ENCODE measurements at regions not wholly inside any gene's neighbourhood (a gene's known extent, or its start where the extent isn't known, plus 50 kb on each side); places are given as distances from the start of the nearest gene placed in this dataset.

DNA sequence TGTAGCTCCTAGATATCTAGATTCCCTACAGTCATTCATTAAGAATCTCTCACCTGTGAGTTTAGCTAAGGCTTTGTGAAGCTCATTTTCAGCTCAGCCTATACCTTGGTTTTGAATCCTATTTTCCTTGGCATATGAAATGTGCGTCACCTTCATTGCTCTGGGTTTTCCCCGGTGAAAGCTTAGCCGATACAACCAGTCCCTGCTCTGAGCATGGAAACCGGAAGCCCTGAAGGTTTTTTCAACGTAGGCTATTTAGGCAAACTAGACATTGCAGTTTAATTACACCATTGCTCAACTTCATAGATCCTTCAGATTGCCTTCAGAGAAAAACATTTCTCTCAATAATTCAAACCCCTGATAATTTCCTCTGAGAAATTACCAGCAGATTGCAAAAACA lies 206.8 kb upstream of the TPRG1 start:
- no peak overlapping the region for H3K4me3 ChIP-seq (ENCODE audit: low read depth, low read length)
- no peak for TF ChIP-seq CTCF (IDR thresholded peaks at IDR 0.05; ENCODE audit: borderline replicate concordance, insufficient read depth, low read depth, low read length)

GRCh38 chr3:188972310-188972709 lies 199.5 kb upstream of the TPRG1 start:
- no peak overlapping the region for H3K4me3 ChIP-seq (ENCODE audit: low read depth, low read length)
- TF ChIP-seq CTCF (IDR thresholded peaks at IDR 0.05; ENCODE audit: borderline replicate concordance, insufficient read depth, low read depth, low read length): no peak

DNA sequence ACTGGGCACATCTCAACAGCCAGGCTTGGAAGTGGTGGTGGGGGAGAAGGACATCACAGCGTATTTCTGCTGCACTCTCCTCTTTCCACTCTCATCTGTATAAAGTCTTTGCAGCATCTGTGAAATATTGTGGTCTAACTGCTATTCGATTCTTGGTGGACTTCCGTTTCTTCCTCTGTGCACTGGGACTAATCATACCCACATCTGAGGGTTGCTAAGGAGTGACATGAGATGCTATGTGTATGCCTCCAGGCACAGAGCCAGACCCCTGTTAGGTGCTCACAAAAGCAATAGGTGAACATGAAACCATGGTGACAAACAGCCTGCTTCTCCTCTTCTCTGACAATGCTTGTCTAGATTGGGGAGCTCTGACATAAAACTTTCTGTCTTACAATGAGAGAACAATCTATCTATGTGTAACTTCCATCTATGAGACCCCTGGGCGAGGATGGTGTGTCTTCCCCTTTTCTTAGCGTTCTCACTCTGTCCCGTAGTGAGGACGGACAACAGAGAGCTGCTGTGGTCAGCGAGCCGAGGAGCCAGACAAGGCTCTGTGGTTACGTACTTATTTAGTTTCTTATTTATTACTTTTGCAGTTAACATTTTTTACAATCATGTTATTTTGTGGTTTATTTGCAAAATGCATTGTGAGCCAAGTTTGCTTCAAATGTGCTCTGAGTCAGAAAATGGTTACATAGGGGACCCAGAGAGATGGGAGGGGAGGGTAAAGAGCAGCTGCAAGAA lies 196.7 kb upstream of the TPRG1 start:
- H3K4me3 ChIP-seq (ENCODE audit: low read depth, low read length): no peak overlapping the region
- TF ChIP-seq CTCF (IDR thresholded peaks at IDR 0.05; ENCODE audit: borderline replicate concordance, insufficient read depth, low read depth, low read length): no peak

DNA sequence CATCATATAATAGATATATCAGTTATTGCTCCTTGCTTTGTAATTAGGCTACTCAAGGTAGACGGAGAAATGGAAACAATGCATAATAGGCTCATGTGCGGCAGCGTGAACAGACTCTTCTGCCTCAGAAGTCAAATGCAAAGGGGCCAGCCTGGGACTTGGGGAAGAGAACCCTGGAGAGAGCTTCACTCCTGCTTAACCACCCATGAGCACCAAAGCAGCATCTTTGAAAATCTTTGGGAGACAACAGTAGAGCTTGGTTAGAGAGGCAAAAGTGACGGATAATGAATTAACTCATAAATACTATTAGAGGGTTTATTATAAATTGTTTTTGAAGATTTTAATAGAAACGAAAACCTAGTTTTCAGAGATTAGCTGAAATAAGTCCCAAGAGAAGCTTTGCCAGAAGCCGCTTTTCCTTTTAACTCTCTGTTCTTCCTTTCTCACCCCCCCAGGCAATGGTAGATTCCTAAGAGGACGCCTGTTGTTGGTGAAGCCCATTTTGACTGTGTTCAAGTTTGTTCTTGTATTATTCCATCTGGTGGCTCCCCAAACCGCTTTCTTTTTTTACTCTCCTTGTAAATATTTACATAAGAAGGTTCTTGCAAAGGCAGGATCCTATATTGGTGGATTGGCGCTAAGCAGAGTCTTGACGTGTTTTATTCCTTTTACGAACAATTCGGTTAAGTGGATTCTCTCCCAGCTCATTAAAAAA lies 196.0 kb upstream of the TPRG1 start:
- H3K4me3 ChIP-seq (ENCODE audit: low read depth, low read length): no peak overlapping the region
- no peak for TF ChIP-seq CTCF (IDR thresholded peaks at IDR 0.05; ENCODE audit: borderline replicate concordance, insufficient read depth, low read depth, low read length)

- no peak overlapping the region for H3K4me3 ChIP-seq (ENCODE audit: low read depth, low read length)
- no peak for TF ChIP-seq CTCF (IDR thresholded peaks at IDR 0.05; ENCODE audit: borderline replicate concordance, insufficient read depth, low read depth, low read length)
These were observed 195.4 kb upstream of the TPRG1 start for GRCh38 chr3:188976407-188976806.

GRCh38 chr3:188978421-188979171 lies 193.2 kb upstream of the TPRG1 start:
- no peak overlapping the region for H3K4me3 ChIP-seq (ENCODE audit: low read depth, low read length)
- no peak for TF ChIP-seq CTCF (IDR thresholded peaks at IDR 0.05; ENCODE audit: borderline replicate concordance, insufficient read depth, low read depth, low read length)

Measured in GM12875 (cell line).